SK-N-SH treated with all-trans-retinoic acid at 6 μM for 48 hours (cell line): ENCODE measurements at regions not wholly inside any gene's neighbourhood (a gene's known extent, or its start where the extent isn't known, plus 50 kb on each side); places are given as distances from the start of the nearest gene placed in this dataset.

Source experiments
- ARNTL ChIP-seq: fragments of 450-650 bp; formaldehyde crosslinking; IDR thresholded peaks from 2 replicates; pipeline ENCODE4 v1.5.0; 2020; ENCODE audit warnings: low read depth, mild to moderate bottlenecking, moderate library complexity, borderline replicate concordance
- ESRRG ChIP-seq: fragments of 250-450 bp; sonication (Bioruptor Pico); IDR thresholded peaks from 2 replicates; pipeline ENCODE4 v1.6.1; 2021; ENCODE audit warnings: mild to moderate bottlenecking
- TCF4 ChIP-seq: fragments of 250-450 bp; sonication (Bioruptor Pico); IDR thresholded peaks from 2 replicates; pipeline ENCODE4 v1.8.0; 2021; ENCODE audit warnings: mild to moderate bottlenecking, moderate library complexity, borderline replicate concordance
- TOX ChIP-seq: fragments of 250-450 bp; sonication (Bioruptor Pico); IDR thresholded peaks from 2 replicates; pipeline ENCODE4 v1.8.0; 2021; ENCODE audit warnings: mild to moderate bottlenecking, moderate library complexity, borderline replicate concordance
- ZC3H10 ChIP-seq: fragments of 250-450 bp; sonication (Bioruptor Pico); IDR thresholded peaks from 2 replicates; pipeline ENCODE4 v1.5.1; 2021; ENCODE audit warnings: mild to moderate bottlenecking, moderate library complexity
- ZFP3 ChIP-seq: fragments of 250-450 bp; sonication (Bioruptor Pico); IDR thresholded peaks from 2 replicates; pipeline ENCODE4 v1.5.0; 2020; ENCODE audit warnings: mild to moderate bottlenecking, moderate library complexity
- ZNF565 ChIP-seq: fragments of 450-650 bp; formaldehyde crosslinking; conservative IDR thresholded peaks from 2 replicates; pipeline ENCODE4 v1.5.0; 2020; ENCODE audit warnings: low read depth, mild to moderate bottlenecking, moderate library complexity
- TF ChIP-seq, protein P1 (sequence below): fragments of 250-450 bp; sonication (Bioruptor Pico); IDR thresholded peaks from 2 replicates; pipeline ENCODE4 v1.5.1; 2021; ENCODE audit warnings: mild to moderate bottlenecking, moderate library complexity
- TF ChIP-seq, protein P2 (sequence below): fragments of 250-450 bp; sonication (Bioruptor Pico); IDR thresholded peaks from 2 replicates; pipeline ENCODE4 v1.5.1; 2020; ENCODE audit warnings: low read depth, mild to moderate bottlenecking, moderate library complexity
- TF ChIP-seq, protein P3 (sequence below): fragments of 250-450 bp; sonication (Bioruptor Pico); IDR thresholded peaks from 2 replicates; pipeline ENCODE4 v1.8.0; 2021; ENCODE audit warnings: low read depth, mild to moderate bottlenecking, moderate library complexity, borderline replicate concordance

DNA sequence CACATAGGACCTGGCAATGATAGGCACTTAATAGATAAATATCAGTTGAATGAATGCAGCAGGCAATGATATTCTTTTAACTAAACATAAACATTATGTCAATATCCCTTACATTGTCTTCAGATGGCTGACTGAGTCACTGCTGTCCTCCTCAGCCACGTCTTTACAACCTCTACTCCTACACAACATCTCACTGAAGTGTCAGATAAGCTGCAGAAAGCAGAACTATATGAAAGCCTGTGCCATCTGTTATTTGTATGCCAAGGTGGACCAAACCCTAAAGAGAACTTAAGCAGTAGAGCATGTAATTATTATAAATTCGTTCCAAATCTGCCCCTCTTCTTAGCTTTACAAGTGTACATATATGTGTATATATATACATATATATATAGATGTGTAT lies 271.2 kb downstream of the RASEF start:
- TF ChIP-seq ARNTL = no peak
- TF ChIP-seq, protein P1, sequence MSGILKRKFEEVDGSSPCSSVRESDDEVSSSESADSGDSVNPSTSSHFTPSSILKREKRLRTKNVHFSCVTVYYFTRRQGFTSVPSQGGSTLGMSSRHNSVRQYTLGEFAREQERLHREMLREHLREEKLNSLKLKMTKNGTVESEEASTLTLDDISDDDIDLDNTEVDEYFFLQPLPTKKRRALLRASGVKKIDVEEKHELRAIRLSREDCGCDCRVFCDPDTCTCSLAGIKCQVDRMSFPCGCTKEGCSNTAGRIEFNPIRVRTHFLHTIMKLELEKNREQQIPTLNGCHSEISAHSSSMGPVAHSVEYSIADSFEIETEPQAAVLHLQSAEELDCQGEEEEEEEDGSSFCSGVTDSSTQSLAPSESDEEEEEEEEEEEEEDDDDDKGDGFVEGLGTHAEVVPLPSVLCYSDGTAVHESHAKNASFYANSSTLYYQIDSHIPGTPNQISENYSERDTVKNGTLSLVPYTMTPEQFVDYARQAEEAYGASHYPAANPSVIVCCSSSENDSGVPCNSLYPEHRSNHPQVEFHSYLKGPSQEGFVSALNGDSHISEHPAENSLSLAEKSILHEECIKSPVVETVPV (CRISPR knock-in tag) = no peak
- no peak for TF ChIP-seq ZC3H10 (CRISPR knock-in tag)
- no peak for TF ChIP-seq TCF4 (CRISPR knock-in tag)
- no peak for TF ChIP-seq ZFP3 (CRISPR knock-in tag)
- no peak for TF ChIP-seq TOX (CRISPR knock-in tag)
- TF ChIP-seq, protein P2, sequence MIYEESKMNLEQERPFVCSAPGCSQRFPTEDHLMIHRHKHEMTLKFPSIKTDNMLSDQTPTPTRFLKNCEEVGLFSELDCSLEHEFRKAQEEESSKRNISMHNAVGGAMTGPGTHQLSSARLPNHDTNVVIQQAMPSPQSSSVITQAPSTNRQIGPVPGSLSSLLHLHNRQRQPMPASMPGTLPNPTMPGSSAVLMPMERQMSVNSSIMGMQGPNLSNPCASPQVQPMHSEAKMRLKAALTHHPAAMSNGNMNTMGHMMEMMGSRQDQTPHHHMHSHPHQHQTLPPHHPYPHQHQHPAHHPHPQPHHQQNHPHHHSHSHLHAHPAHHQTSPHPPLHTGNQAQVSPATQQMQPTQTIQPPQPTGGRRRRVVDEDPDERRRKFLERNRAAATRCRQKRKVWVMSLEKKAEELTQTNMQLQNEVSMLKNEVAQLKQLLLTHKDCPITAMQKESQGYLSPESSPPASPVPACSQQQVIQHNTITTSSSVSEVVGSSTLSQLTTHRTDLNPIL = no peak
- TF ChIP-seq ESRRG (CRISPR knock-in tag) = no peak
- TF ChIP-seq, protein P3, sequence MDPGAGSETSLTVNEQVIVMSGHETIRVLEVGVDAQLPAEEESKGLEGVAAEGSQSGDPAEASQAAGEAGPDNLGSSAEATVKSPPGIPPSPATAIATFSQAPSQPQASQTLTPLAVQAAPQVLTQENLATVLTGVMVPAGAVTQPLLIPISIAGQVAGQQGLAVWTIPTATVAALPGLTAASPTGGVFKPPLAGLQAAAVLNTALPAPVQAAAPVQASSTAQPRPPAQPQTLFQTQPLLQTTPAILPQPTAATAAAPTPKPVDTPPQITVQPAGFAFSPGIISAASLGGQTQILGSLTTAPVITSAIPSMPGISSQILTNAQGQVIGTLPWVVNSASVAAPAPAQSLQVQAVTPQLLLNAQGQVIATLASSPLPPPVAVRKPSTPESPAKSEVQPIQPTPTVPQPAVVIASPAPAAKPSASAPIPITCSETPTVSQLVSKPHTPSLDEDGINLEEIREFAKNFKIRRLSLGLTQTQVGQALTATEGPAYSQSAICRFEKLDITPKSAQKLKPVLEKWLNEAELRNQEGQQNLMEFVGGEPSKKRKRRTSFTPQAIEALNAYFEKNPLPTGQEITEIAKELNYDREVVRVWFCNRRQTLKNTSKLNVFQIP = no peak
- TF ChIP-seq ZNF565 = no peak
